ENCODE measurements at regions not wholly inside any gene's neighbourhood (a gene's known extent, or its start where the extent isn't known, plus 50 kb on each side); places are given as distances from the start of the nearest gene placed in this dataset.

DNA sequence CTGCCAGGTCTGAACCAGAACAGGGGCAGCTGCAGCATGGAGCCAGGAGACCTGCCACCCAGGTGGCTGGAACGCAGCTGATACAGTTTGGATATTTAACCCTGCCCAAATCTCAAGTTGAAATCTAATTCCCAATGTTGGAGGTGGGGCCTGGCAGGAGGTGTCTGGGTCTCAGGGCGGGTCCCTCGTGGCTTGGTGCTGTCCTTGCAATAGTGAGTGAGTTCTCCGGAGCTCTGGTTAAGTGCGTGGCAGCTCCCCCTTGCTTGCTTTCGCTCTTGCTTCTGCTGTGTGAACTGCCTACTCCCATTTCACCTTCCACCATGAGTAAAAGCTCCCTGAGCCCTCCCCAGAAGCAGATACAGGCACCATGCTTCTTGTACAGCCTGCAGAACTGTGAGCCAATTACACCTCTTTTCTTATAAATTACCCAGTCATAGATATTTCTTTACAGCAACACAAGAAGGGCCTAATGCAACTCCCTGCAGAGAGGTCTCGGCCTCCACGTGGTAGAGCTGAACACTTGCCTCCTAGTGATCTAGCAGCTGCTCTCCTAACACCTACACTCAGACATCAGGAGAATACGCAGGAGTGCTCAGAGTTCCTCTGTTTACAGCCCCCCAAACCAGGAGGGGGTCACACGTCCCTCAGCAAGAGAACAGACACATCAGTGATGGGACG lies 203.7 kb downstream of the CTTN start:
- Histone ChIP-seq H3K27me3 (no peaks in the 10 kb centered on the region), H3K4me1 (no peaks in the 10 kb centered on the region), H3K36me3 (no peaks in the 10 kb centered on the region), H3K27ac (no peak overlapping the region), H3K9me3 (no peaks in the 10 kb centered on the region), H3K4me3 (no peak overlapping the region)
- no peak for DNase-seq (ENCODE audit: low spot score)
- TF ChIP-seq, protein P1, sequence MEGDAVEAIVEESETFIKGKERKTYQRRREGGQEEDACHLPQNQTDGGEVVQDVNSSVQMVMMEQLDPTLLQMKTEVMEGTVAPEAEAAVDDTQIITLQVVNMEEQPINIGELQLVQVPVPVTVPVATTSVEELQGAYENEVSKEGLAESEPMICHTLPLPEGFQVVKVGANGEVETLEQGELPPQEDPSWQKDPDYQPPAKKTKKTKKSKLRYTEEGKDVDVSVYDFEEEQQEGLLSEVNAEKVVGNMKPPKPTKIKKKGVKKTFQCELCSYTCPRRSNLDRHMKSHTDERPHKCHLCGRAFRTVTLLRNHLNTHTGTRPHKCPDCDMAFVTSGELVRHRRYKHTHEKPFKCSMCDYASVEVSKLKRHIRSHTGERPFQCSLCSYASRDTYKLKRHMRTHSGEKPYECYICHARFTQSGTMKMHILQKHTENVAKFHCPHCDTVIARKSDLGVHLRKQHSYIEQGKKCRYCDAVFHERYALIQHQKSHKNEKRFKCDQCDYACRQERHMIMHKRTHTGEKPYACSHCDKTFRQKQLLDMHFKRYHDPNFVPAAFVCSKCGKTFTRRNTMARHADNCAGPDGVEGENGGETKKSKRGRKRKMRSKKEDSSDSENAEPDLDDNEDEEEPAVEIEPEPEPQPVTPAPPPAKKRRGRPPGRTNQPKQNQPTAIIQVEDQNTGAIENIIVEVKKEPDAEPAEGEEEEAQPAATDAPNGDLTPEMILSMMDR (IDR thresholded peaks at IDR 0.05) = no peak

GRCh38 chr11:70603114-70603755 lies 204.9 kb downstream of the CTTN start:
- TF ChIP-seq, protein P1 (IDR thresholded peaks at IDR 0.05) = no peak
- H3K27ac ChIP-seq = no peak overlapping the region
- H3K27me3 ChIP-seq = no peaks in the 10 kb centered on the region
- no peak for DNase-seq (ENCODE audit: low spot score)
- no peak overlapping the region for H3K4me3 ChIP-seq
- H3K4me1 ChIP-seq = no peaks in the 10 kb centered on the region
- H3K36me3 ChIP-seq = no peaks in the 10 kb centered on the region
- no peaks in the 10 kb centered on the region for H3K9me3 ChIP-seq

DNA sequence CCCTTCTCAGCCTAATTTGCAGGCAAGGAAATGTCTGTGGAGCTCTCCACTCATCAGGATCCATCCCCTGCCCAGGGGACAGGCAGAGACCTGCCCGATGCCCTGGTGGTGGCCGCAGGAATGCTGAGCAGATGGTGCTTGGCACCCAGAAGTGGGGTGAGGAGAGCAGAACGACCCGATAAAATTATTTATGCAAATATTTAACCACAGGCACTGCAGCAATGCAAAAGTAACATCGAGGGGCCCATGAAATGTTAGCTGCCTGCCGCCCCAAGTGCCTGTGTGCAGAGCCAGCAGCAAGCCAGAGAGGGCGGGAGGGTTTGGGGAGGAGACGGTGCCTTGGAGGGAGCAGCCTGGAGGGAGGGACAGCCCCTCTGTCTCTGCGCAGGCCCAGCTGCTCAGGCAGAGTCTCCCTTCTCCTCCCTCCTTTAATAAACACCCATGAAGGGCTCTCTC lies 205.5 kb downstream of the CTTN start:
- Histone ChIP-seq H3K27ac (no peak overlapping the region), H3K9me3 (no peaks in the 10 kb centered on the region), H3K4me3 (no peak overlapping the region), H3K36me3 (no peaks in the 10 kb centered on the region), H3K4me1 (no peaks in the 10 kb centered on the region), H3K27me3 (no peaks in the 10 kb centered on the region)
- DNase-seq (ENCODE audit: low spot score) = no peak
- TF ChIP-seq, protein P1 (IDR thresholded peaks at IDR 0.05) = no peak

GRCh38 chr11:70604221-70604620 lies 205.9 kb downstream of the CTTN start:
- TF ChIP-seq, protein P1 (IDR thresholded peaks at IDR 0.05) = no peak
- no peaks in the 10 kb centered on the region for H3K9me3 ChIP-seq

DNA sequence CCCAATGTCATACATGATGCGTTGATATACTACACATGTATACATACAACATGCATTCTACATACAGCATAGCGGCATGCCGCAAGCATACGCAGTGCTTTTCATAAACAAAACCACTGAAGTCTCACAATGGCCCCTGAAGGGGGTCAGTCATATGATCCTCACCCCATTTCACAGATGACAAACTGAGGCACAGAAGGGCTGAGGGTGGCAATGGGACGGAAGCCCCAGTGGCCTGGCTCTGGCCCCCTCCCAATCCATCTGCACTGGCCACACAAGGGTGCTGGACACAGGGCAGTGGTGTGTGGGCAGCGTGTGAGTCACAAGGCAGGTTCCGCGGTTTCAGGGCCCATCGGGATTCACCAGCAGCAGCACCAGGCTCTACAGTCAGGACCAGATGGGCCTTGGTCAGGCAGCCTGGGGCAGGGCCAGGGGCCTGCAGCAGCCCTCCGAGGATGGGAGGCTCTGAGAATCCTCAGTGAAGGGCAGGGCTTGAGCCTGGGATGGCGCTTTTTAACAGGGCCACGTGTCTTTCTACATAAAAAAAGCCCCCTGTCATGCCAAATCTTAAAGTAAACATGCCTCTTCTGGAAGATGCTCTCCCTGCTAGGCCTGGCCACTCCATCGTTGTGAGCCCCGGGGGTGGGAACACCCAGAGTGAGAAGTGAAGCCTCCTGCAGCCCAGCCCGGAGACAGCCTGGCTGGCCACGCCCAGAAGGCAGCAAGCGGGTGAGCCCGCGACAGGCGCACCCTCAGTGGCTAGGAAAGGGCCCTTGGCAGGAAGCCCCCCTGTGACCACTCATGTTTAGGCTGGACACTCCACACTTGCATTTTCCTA lies 206.5 kb downstream of the CTTN start:
- DNase-seq (ENCODE audit: low spot score) = no peak
- TF ChIP-seq, protein P1 (IDR thresholded peaks at IDR 0.05) = no peak

More at GRCh38 chr11:70604221-70604620, 205.9 kb downstream of the CTTN start:
- no peaks in the 10 kb centered on the region for H3K27me3 ChIP-seq
- no peak for DNase-seq (ENCODE audit: low spot score)
- H3K36me3 ChIP-seq = no peaks in the 10 kb centered on the region
- no peaks in the 10 kb centered on the region for H3K4me1 ChIP-seq
- H3K4me3 ChIP-seq = no peak overlapping the region
- no peak overlapping the region for H3K27ac ChIP-seq

More for the DNA sequence above, 206.5 kb downstream of the CTTN start:
- no peaks in the 10 kb centered on the region for H3K9me3 ChIP-seq
- H3K27ac ChIP-seq = no peak overlapping the region
- H3K27me3 ChIP-seq = no peaks in the 10 kb centered on the region
- H3K4me3 ChIP-seq = no peak overlapping the region
- no peaks in the 10 kb centered on the region for H3K4me1 ChIP-seq
- no peaks in the 10 kb centered on the region for H3K36me3 ChIP-seq

Measured in right atrium auricular region (tissue), 2 donors.